ENCODE measurements at regions not wholly inside any gene's neighbourhood (a gene's known extent, or its start where the extent isn't known, plus 50 kb on each side); places are given as distances from the start of the nearest gene placed in this dataset.
"Not testable (repeated sequence)": the region's sequence is repeated elsewhere in the genome, so short reads cannot be mapped to it uniquely, and the experiment has no call there.

DNA sequence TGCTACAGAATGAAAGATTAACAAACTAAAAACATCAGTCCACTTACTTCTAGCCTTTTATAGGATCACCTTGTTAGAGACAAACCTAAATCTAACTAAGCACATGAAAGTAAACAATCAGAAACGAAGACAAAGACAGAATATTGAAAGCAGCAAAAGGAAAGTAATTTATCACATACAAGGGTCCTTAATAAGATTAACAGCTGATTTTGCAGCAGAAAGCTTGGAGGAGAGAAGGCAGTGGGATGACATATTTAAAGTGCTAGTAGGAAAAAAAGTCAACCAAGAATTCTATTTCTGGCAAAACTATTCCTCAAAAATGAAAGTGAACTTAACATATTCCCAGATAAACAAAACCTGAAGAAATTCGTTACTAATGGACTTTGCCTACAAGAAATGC is 286.4 kb downstream of the RWDD3 start:
- no peak for DNase-seq (ENCODE audit: low read depth)

DNA sequence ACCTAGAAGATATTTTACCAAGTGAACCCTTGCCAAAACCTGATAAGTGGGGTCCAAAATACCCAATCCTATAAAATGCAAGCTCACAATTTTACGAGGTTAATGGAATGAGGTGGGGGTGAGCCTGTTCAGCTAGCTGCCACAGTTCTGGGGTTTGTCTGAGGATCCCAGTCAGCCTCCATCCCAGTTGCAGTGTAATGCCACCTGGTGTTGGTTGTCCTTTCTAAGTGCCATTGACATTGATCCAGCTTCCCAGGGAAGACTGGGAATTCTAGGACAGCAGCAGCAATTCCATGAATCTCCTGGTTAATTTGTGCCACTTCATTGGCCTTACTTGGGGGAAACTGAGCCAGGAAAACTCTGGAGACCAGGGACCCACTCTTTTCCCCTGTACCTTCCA is 298.3 kb downstream of the RWDD3 start:
- DNase-seq (ENCODE audit: low read depth) = no peak

DNA sequence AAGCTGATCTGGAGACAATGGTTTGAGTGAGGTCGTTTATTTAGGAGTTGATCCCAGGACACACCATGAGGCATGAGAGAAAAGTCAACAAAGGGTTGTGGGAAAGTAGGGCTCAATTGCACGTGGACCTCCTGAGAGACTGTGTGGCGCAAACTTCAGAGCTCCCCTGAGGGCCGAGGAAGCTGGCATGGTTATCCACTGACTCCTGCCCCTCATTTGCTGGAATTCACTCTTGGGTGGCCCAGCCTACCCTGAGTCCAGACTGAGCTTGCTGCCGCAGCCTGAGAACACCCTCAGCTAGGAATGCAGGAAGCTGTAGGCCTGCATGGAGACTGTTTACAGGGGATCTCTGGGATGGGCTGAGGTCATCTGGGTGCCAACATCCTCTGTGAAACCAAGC is 301.0 kb downstream of the RWDD3 start:
- no peak for DNase-seq (ENCODE audit: low read depth)

DNA sequence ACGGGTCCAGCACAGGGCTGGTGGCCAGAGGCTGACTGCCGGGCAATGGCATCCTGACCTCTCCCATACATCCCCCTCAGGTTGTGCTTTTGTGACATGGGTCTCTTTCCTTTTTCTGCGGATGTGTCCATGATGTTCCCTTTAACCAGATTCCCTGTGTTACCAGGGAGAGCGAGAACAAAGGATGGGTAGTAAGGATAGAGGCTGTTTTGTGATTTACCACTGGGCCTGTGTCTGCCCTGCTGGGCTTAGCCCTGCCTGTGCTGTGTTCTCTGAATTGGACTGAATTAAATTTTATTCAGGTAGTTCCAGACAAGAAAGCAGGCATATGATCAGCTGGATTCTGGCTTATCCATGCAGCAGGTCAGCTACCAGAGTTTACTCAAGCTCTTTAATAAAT is 301.6 kb downstream of the RWDD3 start:
- DNase-seq (ENCODE audit: low read depth) = no peak

DNA sequence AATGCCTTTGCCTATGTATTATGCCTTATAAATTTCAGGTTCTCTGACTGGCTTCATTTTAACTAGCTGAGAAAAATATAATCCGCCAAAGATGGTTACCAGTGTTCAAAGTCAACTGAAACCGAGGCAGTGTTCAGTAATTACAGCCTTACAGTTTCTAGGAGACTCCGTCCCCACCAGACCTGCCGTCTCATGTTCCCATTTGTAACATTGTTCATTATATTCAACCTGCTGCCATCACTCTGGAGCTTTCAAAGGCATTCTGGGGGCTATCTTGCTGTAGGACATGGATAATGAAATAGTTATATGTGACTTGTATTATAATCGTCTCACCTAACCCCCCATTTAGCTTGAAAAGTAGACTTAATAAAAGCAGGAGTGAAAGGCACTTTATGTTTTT is 302.5 kb downstream of the RWDD3 start:
- no peak for DNase-seq (ENCODE audit: low read depth)

DNA sequence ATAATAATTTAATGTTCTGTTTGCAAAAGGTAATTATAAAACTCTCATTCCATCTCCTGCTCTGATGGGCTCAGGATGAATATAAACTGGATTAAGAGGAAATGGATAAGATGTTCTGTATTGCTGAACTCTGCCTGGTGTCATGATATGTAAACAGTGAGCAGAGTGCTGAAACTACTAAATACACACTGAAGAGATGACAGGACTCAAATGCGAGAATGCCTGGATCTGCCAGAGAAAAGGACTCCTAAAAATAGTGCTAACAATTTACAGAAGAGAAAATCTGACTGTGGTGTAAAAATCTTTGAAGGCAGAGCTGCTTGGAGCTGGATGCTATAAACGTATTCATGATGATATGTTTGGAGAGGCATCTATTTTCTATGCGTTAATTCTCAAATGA is 303.2 kb downstream of the RWDD3 start:
- DNase-seq (ENCODE audit: low read depth) = no peak

DNA sequence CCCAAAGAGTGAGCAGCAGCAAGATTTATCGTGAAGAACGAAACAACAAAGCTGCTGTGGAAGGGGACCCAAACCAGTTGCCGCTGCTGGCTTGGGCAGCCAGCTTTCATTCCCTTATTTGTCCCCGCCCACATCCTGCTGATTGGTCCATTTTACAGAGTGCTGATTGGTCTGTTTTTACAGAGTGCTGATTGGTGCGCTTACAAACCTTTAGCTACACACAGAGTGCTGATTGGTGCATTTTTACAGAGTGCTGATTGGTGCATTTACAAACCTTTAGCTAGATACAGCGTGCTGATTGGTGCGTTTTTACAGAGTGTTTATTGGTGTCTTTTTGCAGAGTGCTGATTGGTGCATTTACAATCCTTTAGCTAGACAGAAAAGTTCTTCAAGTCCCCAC is 304.2 kb downstream of the RWDD3 start:
- not testable (repeated sequence) for DNase-seq (ENCODE audit: low read depth)

DNA sequence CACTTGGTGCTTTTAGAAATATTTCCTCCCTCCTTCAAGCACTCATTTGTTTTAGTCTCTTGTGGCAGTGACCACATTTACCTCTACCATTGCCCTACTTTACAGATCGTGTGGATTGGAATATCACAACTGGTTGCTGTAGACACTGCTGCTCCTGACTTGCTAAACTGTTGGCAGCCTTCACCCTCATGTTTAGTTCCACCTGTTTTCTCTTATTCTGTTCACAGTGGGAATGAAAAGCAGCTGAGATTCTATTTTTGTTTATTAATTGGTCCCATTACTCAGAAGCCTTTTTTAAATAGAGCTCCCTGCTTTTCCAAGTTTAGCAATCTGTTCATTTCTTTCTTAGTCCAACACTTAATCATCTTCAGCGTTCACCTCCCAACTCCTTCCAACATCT is 308.9 kb downstream of the RWDD3 start:
- DNase-seq (ENCODE audit: low read depth) = no peak

DNA sequence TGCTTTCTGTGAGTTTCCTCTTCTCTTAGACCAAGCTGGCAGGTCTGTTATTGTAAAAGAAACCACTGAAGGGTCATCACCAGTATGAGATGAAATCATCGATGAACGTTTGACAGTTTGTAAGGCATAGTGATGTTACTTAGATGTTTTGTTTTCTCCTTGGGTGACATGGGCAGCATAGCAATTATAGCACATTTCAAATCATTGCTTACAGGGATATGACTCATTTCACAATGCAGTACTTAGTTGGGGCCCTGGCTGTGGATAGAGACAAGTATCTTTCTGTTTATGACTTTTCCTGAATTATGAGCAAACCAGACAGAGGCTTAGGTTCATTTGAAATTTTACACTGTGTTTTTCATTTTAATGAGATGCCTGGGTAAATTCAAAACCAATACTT is 313.0 kb downstream of the RWDD3 start:
- no peak for DNase-seq (ENCODE audit: low read depth)

DNA sequence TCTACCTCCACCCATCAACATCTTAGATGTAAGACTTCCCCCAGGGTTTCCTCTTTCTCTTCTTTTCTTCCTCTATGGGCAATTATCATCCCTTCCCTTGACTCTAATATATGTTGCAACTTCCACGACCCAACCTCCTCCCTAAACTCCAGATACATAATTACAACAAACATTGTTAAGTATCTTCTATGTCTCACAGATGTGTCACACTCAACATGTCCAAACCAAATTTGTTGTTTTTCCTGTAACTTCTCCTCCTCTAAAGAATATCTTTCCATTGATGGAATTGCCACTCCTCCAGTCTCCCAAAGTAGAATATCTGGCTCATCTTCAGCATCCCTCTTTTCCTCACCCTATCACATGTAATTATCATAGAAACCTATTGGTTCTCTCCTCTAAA is 314.2 kb downstream of the RWDD3 start:
- DNase-seq (ENCODE audit: low read depth) = no peak

DNA sequence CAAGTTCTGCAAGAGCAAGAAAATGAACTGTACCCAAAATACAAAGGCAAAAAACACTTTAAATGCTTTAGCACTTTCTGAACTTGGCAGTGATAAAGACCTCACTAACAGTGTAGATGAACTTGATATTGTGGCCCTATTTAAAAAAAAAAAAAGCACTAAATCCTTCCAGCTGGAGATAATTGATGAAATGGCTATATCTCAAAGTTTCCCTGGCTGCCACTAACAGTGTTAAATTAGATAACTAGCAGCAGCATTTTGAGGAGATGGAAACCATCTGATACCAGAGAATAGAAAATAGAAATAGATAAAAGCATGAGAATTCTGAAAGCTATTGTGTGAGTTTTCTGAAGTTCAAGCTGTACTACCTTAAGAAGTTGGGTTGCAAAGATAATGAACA is 317.2 kb downstream of the RWDD3 start:
- no peak for DNase-seq (ENCODE audit: low read depth)

DNA sequence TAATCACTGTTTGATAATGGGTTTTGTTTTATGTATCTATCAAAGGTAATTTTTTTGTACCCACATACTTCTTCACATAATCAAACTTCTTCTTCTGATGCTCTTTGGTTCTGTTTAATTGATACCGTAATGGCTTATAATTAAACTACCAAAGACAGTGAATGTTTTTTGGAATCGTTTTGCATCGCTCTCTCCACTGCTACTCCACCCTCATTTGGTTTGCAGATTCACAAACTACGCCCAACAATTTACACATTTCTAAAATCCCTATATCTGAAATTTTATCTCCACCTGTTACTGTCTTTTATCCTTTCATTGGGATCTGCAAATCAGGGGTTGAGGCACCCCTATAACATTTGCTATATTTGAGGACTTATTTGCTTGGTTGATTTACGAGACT is 319.6 kb downstream of the RWDD3 start:
- DNase-seq (ENCODE audit: low read depth) = no peak

DNA sequence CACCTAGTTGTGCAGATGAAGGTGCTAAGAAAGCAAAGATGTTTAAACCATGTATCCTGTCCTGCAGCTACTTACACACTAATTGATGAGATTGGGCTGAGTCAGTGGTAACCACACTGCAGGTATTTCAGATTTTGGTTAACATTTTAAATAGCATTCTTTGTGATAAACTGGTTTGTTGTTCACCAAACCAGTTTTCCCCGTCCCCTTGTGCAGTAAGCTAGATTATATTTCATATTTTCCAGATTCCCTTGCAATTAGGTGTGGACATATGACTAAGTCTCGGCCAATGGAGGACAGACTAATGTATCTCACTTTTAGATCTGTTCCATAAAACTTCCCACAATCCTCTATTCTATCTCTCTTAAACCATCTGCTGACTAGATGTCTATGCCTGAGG is 320.4 kb downstream of the RWDD3 start:
- DNase-seq (ENCODE audit: low read depth) = no peak

DNA sequence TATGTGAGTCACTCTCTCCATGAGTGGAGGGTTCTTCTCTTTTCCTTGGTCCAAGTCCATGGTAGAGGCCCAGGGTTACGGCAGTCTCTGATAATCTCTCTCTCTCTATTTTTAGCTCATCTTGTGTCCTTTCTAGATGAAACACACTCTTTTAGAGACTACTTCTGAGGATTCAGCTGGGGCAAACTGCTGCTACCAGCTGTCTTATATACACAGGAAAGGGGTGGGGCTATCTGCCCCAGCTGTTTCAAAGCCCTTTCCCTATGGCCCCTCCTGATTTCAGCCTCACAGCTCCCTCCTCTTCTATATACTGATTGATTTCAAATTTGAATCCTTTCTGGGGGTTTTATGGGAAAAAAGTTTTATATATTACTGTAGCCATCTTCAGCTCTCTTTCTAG is 324.8 kb downstream of the RWDD3 start:
- peak; percentile 7 for DNase-seq (ENCODE audit: low read depth)

DNA sequence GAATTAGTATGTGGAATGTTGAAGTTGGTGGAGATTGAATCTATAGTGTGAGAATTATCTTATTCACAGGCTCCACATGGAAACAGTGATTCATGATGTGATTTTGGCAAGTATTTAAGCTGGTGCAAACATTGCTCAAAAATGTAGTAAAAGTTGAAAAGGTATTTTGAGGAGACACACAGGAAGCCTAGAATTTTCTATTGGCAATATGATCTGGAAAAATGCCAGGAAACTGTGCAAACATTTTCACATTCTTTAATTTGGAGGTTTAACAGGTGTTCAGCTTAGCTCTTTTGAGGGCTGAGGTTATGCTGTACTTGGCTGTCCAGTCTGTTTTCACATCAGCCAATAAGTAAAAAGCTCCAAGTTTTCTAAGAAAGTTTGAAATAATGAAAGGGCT is 327.3 kb downstream of the RWDD3 start:
- DNase-seq (ENCODE audit: low read depth) = no peak

DNA sequence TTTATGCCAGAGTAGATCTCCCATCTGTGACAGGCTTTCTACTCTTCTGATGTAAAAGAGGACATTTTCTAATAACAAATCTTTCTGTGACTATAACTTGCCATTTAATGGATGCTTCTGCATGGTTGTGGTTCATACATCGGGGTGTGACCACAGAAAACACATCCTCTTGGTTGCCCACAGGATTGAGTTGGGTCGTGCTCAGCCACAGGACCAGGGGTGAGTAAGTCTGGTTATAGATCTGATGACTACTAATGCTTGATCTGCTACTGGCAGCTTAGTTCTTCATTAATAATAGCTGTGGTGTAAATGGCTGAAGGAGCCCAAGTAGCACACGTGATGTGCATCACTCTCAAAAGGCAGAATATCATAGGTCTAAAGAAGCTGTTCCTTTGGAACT is 328.2 kb downstream of the RWDD3 start:
- peak; percentile 48 for DNase-seq (ENCODE audit: low read depth)

DNA sequence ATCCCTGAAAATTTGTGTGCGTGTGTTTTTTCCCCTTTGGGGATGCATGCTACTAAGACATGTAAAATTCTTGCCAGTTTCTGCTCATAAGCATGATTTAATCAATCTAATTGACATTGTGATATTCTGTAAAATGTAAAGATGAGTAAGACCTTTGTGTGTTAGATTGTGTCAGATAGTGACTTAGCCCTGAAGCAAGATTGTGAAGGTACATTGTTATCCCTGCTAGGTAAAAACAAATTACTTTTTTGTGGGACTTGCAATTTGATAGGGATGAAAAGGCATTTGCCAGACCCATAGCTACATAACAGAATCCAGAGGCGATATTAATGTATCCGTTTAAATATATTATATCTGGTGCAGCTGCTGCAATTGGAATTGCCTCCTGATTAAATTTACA is 338.0 kb downstream of the RWDD3 start:
- DNase-seq (ENCODE audit: low read depth) = no peak

DNA sequence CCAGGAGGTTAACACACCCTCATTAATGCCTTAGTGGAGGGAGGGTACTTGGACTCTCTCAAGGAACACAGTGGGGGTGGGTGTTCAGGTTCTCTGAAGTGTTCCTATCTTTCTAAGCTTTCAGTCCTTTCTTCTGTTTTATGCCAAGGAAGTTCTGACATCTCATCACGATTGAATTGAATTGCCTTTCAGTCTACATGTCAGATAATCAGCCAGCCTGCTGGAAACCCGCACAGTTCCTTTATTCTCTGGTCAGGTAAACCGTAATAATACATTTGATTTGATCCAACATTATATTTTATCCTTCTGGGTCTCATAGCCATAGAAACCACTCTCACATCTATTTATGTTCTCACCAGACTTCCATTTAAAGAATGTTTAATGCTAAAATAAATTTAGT is 339.0 kb downstream of the RWDD3 start:
- no peak for DNase-seq (ENCODE audit: low read depth)

DNA sequence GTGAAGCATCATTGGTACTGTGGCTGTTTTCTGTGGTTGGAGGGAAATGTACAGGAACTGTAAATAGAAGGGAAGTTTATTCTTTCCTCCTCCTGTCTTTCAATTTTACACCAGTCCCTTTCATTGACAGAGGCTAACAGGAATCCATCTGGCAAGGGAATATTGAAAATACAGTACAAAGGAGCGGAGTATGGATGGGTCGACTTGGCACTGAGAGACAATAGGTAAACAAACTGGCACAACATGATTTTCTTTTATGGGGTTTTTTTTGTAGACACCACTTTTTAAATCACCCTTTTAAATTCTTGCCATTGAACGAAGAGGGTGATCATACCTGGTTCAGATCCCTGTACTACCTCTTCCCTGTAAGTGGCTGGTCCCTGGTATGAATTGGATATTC is 341.3 kb downstream of the RWDD3 start:
- DNase-seq (ENCODE audit: low read depth) = no peak

DNA sequence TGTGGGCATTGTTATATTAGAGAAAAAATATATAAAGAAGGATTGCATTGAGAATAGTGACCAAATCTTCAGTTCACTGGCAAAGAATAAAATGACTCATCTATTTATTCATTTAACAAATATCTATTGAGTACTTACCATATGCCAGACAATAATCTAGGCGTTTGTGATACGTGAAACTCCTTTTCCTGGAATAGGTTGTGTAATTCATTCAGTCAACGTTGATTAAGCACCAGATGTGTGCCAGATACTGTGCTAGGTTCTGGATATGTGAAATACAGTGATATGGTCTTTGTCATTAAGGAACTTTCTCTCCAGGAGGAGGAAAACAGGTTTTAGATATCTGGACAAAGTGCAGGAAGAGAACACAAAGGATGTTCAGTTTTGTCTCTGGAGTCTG is 344.5 kb downstream of the RWDD3 start:
- no peak for DNase-seq (ENCODE audit: low read depth)

DNA sequence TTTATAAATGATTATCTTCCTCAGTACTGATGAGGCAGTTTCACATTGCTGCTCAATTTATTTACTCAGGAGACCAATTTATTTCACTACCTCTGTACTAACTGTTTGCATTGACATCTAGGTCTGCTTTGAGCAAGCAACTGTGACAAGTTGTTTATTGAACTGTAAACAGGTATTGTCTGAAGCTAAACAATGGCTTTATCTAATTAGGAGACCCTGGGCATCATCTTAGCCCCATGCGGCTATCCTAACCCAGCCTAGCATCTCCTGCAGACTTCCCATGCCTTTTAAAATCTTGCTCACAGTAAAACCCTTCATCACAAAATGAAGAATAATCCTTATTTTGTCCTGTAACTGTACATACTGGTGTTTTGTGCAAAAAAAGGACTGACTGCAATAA is 348.2 kb downstream of the RWDD3 start:
- DNase-seq (ENCODE audit: low read depth) = no peak

DNA sequence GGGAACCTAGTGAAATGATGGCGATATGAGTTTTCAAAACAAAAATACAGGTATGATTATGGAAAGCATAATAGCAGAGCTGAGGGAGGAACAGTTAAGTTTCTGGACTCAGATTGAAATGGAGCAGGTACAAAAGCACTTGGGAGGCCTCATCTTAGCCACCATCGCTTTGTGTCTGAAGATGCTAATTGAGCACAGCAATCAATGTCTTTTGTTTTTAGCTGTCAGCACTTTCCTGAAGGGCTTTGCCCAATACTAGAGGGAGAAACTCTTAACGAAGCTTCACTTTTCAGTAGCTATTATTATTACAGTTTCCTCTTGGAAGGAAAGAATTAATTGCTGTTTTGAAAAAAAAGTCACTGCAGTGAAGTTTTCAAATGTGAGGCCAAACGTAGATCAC is 348.7 kb downstream of the RWDD3 start:
- no peak for DNase-seq (ENCODE audit: low read depth)

DNA sequence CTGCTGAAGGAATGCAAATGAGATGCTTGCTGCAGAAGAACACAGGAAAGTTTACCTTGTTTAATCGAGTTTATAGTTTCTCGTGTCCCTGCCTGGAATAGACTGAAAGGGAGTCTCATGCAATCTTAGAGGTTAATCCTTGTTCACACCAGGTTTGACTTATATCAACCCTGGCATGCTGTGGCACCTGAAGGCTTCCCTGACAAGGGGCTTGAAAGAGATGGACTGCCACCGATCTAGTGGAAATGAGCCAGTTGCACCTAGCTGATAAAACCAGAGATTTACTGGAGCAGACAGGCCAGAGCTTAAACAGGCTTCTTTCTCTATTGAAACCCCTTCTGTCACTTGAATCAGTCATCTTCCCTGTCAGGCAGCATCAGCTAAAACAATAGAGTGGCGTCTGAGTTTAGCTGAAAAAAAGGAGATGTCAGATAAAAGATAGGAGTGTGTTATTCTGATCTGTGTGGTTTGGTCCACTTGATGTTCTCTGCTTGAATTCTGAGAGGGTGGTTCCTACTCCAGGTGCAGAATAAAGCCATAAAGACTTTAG is 349.7 kb downstream of the RWDD3 start:
- DNase-seq (ENCODE audit: low read depth) = no peak

DNA sequence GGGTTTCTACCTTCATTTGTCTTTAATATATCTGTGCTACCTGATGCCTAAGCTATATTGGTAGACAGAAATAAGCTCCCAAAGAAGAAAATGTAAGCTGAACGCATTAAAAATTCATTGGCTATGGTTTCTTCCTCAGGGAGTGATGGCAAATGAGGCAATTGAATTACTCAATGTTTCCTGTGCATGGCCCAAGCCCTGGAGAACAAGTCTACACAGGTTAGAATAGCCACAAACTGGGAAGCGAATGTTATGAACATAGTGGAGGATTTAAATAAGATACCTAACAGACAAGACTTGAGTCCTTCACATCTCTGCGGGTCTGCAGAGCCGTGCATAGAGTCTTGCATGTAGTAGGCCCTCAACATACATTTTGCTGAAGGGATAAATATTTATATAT is 350.3 kb downstream of the RWDD3 start:
- no peak for DNase-seq (ENCODE audit: low read depth)

DNA sequence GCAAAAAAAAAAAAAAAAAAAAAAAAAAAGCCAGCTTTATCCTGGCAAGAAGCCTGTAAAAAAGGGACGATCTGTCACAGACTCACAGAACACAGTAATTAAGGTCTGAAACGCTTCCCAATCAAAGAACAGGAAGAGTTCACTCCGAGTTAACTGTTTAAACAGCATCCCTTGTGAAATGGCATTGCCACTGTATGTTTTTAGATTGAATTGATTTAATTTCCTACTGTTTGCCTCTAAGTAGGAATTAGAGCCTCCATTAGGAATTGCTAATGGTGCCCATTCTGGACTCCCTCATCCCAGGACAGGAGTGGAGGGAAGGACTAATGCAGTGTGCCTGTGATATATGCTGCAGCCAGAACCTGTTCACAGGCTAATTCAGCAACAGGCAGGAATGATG is 370.8 kb downstream of the RWDD3 start:
- DNase-seq (ENCODE audit: low read depth) = no peak
